HEK293 (cell line): ENCODE measurements at regions not wholly inside any gene's neighbourhood (a gene's known extent, or its start where the extent isn't known, plus 50 kb on each side); places are given as distances from the start of the nearest gene placed in this dataset.
A peak's percentile ranks its signal among the peaks of the same experiment; 100 is the strongest.

Experiments used
- CTCF ChIA-PET: fragments of 350-600 bp; formaldehyde crosslinking; extraction: SDS; loops from one replicate; lab custom pipeline; 2021; ENCODE audit warnings: antibody characterized with exemption; lab: Yijun Ruan, JAX
- POLR2A ChIA-PET: fragments of 300-600 bp; formaldehyde crosslinking; extraction: SDS; loops from one replicate; lab custom pipeline; 2020; ENCODE audit warnings: antibody characterized with exemption, inconsistent platforms; lab: Yijun Ruan, JAX
- H3K27ac ChIP-seq: fragments of 200-500 bp; sonication (Bioruptor generic); 2 replicates; pipeline ENCODE4 v1.5.1; 2014; ENCODE audit warnings: low read depth, low read length, control low read depth, inconsistent platforms; ENCODE audit errors: extremely low read depth
- H3K36me3 ChIP-seq, 2 experiments: fragments of 200-500 bp in 1 of 2; sonication (Bioruptor generic) in 1 of 2; 1 replicate in 1 of 2; 2 replicates in 1 of 2; pipeline ENCODE4 v1.5.1; 2014 to 2017; ENCODE audit warnings: inconsistent platforms in 2 of 2, low read length in 2 of 2; ENCODE audit not compliant: control insufficient read depth in 2 of 2, insufficient read depth in 1 of 2
- H3K4me1 ChIP-seq: fragments of 200-500 bp; sonication (Bioruptor generic); 2 replicates; pipeline ENCODE4 v1.5.1; 2014; ENCODE audit warnings: mild to moderate bottlenecking, low read length, inconsistent platforms; ENCODE audit not compliant: control insufficient read depth, insufficient read depth
- H3K4me3 ChIP-seq: 2 replicates; pipeline ENCODE4 v1.5.1; 2011; ENCODE audit warnings: low read depth, mild to moderate bottlenecking, control low read depth, low read length, moderate library complexity
- H3K9me3 ChIP-seq: fragments of 200-500 bp; sonication (Bioruptor generic); 2 replicates; pipeline ENCODE4 v1.5.1; 2014; ENCODE audit warnings: low read depth, low read length, inconsistent platforms; ENCODE audit not compliant: control insufficient read depth, insufficient read depth
- ELK4 ChIP-seq: IDR thresholded peaks from 2 replicates; pipeline ENCODE4 v1.6.1; 2011; ENCODE audit warnings: mild to moderate bottlenecking, low read depth, low read length, borderline replicate concordance
- HIC1 ChIP-seq: fragments of 450-650 bp; formaldehyde crosslinking; IDR thresholded peaks from 2 replicates; pipeline ENCODE4 v1.5.1; 2016; ENCODE audit warnings: missing biosample characterization, missing genetic modification characterization
- MZF1 ChIP-seq: fragments of 450-650 bp; formaldehyde crosslinking; IDR thresholded peaks from 2 replicates; pipeline ENCODE4 v1.5.1; 2017; ENCODE audit warnings: missing biosample characterization, missing genetic modification characterization, borderline replicate concordance
- ZBTB11 ChIP-seq: fragments of 450-650 bp; formaldehyde crosslinking; conservative IDR thresholded peaks from 2 replicates; pipeline ENCODE4 v1.5.1; 2016; ENCODE audit warnings: low read depth, missing biosample characterization, missing genetic modification characterization
- ZBTB8A ChIP-seq: fragments of 450-650 bp; formaldehyde crosslinking; IDR thresholded peaks from 2 replicates; pipeline ENCODE4 v1.5.1; 2016; ENCODE audit warnings: missing biosample characterization, missing genetic modification characterization
- ZIC2 ChIP-seq: fragments of 450-650 bp; formaldehyde crosslinking; IDR thresholded peaks from 2 replicates; pipeline ENCODE4 v1.5.1; 2016; ENCODE audit warnings: missing biosample characterization, missing genetic modification characterization
- ZNF23 ChIP-seq: fragments of 450-650 bp; formaldehyde crosslinking; IDR thresholded peaks from 2 replicates; pipeline ENCODE4 v1.5.1; 2016; ENCODE audit warnings: missing biosample characterization, missing genetic modification characterization, borderline replicate concordance
- ZNF341 ChIP-seq: fragments of 450-650 bp; formaldehyde crosslinking; IDR thresholded peaks from 2 replicates; pipeline ENCODE4; 2016; ENCODE audit warnings: low read depth, missing biosample characterization, missing genetic modification characterization
- ZNF394 ChIP-seq: fragments of 450-650 bp; formaldehyde crosslinking; IDR thresholded peaks from 2 replicates; pipeline ENCODE4 v1.5.1; 2016; ENCODE audit warnings: missing biosample characterization, missing genetic modification characterization, mild to moderate bottlenecking, moderate library complexity, borderline replicate concordance
- ZNF423 ChIP-seq: fragments of 450-650 bp; formaldehyde crosslinking; IDR thresholded peaks from 2 replicates; pipeline ENCODE4 v1.5.1; 2016; ENCODE audit warnings: missing biosample characterization, missing genetic modification characterization
- ZNF518A ChIP-seq: fragments of 450-650 bp; formaldehyde crosslinking; conservative IDR thresholded peaks from 2 replicates; pipeline ENCODE4 v1.5.1; 2016; ENCODE audit warnings: low read depth, missing biosample characterization, missing genetic modification characterization
- ZNF555 ChIP-seq: fragments of 450-650 bp; formaldehyde crosslinking; conservative IDR thresholded peaks from 2 replicates; pipeline ENCODE4 v1.5.1; 2017; ENCODE audit warnings: missing biosample characterization, mild to moderate bottlenecking, missing genetic modification characterization, inconsistent platforms
- ZNF658 ChIP-seq: fragments of 450-650 bp; formaldehyde crosslinking; IDR thresholded peaks from 2 replicates; pipeline ENCODE4; 2016; ENCODE audit warnings: missing biosample characterization, missing genetic modification characterization
- ZNF704 ChIP-seq: fragments of 450-650 bp; formaldehyde crosslinking; IDR thresholded peaks from 2 replicates; pipeline ENCODE4 v1.5.1; 2016; ENCODE audit warnings: missing biosample characterization, missing genetic modification characterization
- ZNF785 ChIP-seq: fragments of 450-650 bp; formaldehyde crosslinking; IDR thresholded peaks from 2 replicates; pipeline ENCODE4 v1.5.1; 2016; ENCODE audit warnings: missing biosample characterization, missing genetic modification characterization
- ZNF843 ChIP-seq: fragments of 450-650 bp; formaldehyde crosslinking; IDR thresholded peaks from 2 replicates; pipeline ENCODE4 v1.5.1; 2016; ENCODE audit warnings: missing biosample characterization, missing genetic modification characterization
- ZSCAN4 ChIP-seq: fragments of 450-650 bp; formaldehyde crosslinking; IDR thresholded peaks from 2 replicates; pipeline ENCODE4 v1.5.1; 2017; ENCODE audit warnings: missing biosample characterization, missing genetic modification characterization

GRCh38 chr16:73510852-73511251, 462.9 kb upstream of the ZFHX3 start (continued):
- no peak for TF ChIP-seq ZSCAN4 (tag by site-specific recombination)

- POLR2A ChIA-PET: no interaction called here
- CTCF ChIA-PET: no interaction called here
- Histone ChIP-seq H3K36me3 (no peaks in the 10 kb centered on the region), H3K4me3 (no peak overlapping the region), H3K27ac (no peak overlapping the region), H3K4me1 (no peaks in the 10 kb centered on the region), H3K9me3 (no peaks in the 10 kb centered on the region)
- no peak for TF ChIP-seq ZNF394 (tag by site-specific recombination)
- no peak for TF ChIP-seq ZNF785 (tag by site-specific recombination)
- TF ChIP-seq ZIC2: peak; percentile 55; the same call in 1 of the 2 replicates
- TF ChIP-seq ZNF23 (tag by site-specific recombination): no peak
- no peak for TF ChIP-seq ZNF704 (tag by site-specific recombination)
Observed at GRCh38 chr16:73506568-73507056, 458.7 kb upstream of the ZFHX3 start.

GRCh38 chr16:73505577-73505976, 457.6 kb upstream of the ZFHX3 start:
- Histone ChIP-seq H3K36me3 (no peaks in the 10 kb centered on the region), H3K9me3 (no peaks in the 10 kb centered on the region), H3K4me1 (no peaks in the 10 kb centered on the region), H3K4me3 (no peak overlapping the region), H3K27ac (no peak overlapping the region)
- POLR2A ChIA-PET: no interaction called here
- CTCF ChIA-PET: no interaction called here
- TF ChIP-seq ZNF341 (tag by site-specific recombination): no peak
- no peak for TF ChIP-seq ZBTB11 (tag by site-specific recombination)
- TF ChIP-seq HIC1 (tag by site-specific recombination): no peak
- TF ChIP-seq ZBTB8A (tag by site-specific recombination): no peak
- TF ChIP-seq MZF1 (tag by site-specific recombination): no peak
- no peak for TF ChIP-seq ZNF518A (tag by site-specific recombination)
- no peak for TF ChIP-seq ZNF423 (tag by site-specific recombination)
- no peak for TF ChIP-seq ELK4
- no peak for TF ChIP-seq ZNF843 (tag by site-specific recombination)
- no peak for TF ChIP-seq ZNF555 (tag by site-specific recombination)
- no peak for TF ChIP-seq ZNF658 (tag by site-specific recombination)
- no peak for TF ChIP-seq ZSCAN4 (tag by site-specific recombination)
